ENCODE measurements at regions not wholly inside any gene's neighbourhood (a gene's known extent, or its start where the extent isn't known, plus 50 kb on each side); places are given as distances from the start of the nearest gene placed in this dataset.

- ChIA-PET CTCF (ENCODE audit: low intra/inter-chr PET ratio) (no interaction called here), POLR2A (no interaction called here)
- Histone ChIP-seq H3K4me2 (ENCODE audit: insufficient read depth, low read length) (no peak overlapping the region), H2AFZ (ENCODE audit: low read depth, low read length) (no peak overlapping the region), H3K27me3 (ENCODE audit: control insufficient read depth in 2 of 2, insufficient read depth in 2 of 2, low read length in 2 of 2) (peaks cover 13 to 45% of the 10 kb centered on the region in 2 experiments), H3K27ac (ENCODE audit: extremely low read depth, low read depth, low read length) (no peak overlapping the region), H3K79me2 (ENCODE audit: control insufficient read depth, insufficient read depth, low read length) (no peaks in the 10 kb centered on the region), H4K20me1 (replicated peaks; ENCODE audit: control insufficient read depth, insufficient read depth, low read length) (no peaks in the 10 kb centered on the region), H3K9me1 (ENCODE audit: control insufficient read depth, insufficient read depth, low read length) (no peaks in the 10 kb centered on the region), H3K9ac (ENCODE audit: insufficient read depth in 1 of 2, low read depth in 2 of 2, low read length in 2 of 2) (no peak overlapping the region), H3K36me3 (ENCODE audit: control insufficient read depth, insufficient read depth, low read length) (no peaks in the 10 kb centered on the region), H3K9me3 (replicated peaks; ENCODE audit: control insufficient read depth, insufficient read depth, low read depth, low read length) (no peaks in the 10 kb centered on the region), H3K4me3 (no peak overlapping the region), H3K4me1 (replicated peaks in 1 of 2; ENCODE audit: control insufficient read depth in 2 of 2, insufficient read depth in 2 of 2, low read length in 2 of 2) (no peaks in the 10 kb centered on the region)
- intact Hi-C loops (cut with micrococcal nuclease) (no loop called here), in situ Hi-C loops (cut with MboI) (no loop called here)
- no peak for FAIRE-seq
- BruUV-seq (replicated peaks), result no TSS peak
- no peak for DNase-seq (ENCODE audit: extremely low read depth in 1 of 4, low spot score in 3 of 4)
- WGBS (ENCODE audit: insufficient coverage, low coverage, missing lambda C conversion rate), result 0% methylated on average over 4 of the region's 4 CpGs
- no peak for ATAC-seq
- TF ChIP-seq MCM7 (IDR thresholded peaks at IDR 0.05), result no peak
- no peak for TF ChIP-seq RERE (CRISPR knock-in tag; IDR thresholded peaks at IDR 0.05; ENCODE audit: borderline replicate concordance)
- TF ChIP-seq RBM25 (IDR thresholded peaks at IDR 0.05; ENCODE audit: low read depth, low read length, severe bottlenecking), result no peak
- no peak for TF ChIP-seq TEAD2 (tag; IDR thresholded peaks at IDR 0.05)
These were observed 718.1 kb upstream of the ID2 start for GRCh38 chr2:7963787-7964186.

Measured in K562 (cell line).